DMS79 treated with DMSO at 0.1 percent for 48 hours (cell line): ENCODE measurements at regions not wholly inside any gene's neighbourhood (a gene's known extent, or its start where the extent isn't known, plus 50 kb on each side); places are given as distances from the start of the nearest gene placed in this dataset.
"Not testable (repeated sequence)": the region's sequence is repeated elsewhere in the genome, so short reads cannot be mapped to it uniquely, and the experiment has no call there.

Experiments
- DNase-seq: peaks from one replicate; lab custom pipeline; 2025; lab: John Stamatoyannopoulos, UW

GRCh38 chr12:88756917-88757316 lies 176.6 kb upstream of the KITLG start:
- DNase-seq, result no peak

DNA sequence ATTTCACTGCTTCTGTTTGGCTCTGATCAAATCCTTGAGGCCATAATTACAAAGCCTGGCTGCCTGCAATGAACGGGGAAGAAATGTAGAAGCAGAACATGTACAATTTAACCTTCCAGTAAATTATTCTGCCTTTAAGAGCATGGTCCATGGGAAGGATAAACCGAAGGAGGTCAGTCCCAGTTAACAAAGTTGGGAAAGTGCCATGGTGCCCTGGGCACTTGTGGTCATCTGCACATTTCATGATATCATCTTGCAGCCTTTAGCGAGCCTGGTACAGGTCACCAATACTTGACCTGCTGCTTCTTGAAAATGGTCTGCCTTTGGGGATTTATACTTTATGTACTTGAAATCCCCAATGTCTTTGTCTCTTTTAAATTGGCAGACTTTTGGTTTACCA lies 175.9 kb upstream of the KITLG start:
- DNase-seq, result no peak

- DNase-seq, result no peak
Measured at GRCh38 chr12:88753707-88754106, 173.4 kb upstream of the KITLG start.

- DNase-seq, result no peak
Measured at GRCh38 chr12:88753066-88753465, 172.8 kb upstream of the KITLG start.

DNA sequence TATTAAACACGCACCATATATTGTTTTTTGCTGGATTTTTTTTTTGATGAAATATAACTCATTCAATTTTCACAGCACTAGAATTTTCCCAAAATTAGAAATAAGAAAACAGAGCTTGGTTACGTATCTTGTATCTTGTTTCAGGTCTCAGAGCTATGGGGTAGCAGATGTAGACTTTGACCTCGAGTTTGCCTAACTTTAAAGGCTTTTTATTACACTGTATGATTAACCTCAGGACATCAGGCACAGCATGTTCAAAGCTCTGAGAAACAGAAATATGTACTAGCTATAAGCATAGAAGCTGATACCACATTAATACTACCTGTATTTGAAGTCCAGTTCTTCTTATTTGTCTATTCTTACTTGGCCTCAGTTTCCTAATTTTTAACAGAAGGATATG lies 171.9 kb upstream of the KITLG start:
- DNase-seq, result no peak

DNA sequence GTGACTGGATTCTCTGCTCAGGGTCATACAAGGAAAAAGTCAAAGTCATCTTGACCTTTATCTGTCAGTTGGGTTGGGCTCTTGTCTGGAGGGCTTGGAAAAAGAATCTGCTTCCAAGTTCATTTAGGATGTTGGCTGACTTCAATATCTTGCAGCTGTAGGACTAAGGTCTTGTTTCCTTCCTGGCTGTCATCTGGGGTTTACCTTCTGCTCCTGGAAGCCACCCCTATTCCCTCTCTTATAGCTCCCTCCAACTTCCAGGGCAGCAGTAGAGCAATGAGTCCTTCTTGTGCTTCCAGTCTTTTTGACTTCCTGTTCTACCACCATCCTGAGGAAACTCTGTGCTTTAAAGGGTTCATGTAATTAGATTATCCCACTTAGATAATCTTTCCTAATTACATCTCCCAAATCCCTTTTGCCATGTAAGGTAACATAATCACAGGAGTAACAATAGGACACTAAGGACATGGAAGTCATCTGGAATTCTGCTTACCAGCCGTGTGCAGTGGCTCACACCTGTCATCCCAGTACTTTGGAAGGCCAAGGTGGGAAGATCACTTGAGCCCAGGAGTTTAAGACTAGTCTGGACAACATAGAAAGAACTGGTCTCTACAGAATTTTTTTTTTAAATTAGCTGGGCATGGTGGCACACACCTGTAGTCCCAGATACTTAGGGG lies 170.7 kb upstream of the KITLG start:
- DNase-seq, result no peak

DNA sequence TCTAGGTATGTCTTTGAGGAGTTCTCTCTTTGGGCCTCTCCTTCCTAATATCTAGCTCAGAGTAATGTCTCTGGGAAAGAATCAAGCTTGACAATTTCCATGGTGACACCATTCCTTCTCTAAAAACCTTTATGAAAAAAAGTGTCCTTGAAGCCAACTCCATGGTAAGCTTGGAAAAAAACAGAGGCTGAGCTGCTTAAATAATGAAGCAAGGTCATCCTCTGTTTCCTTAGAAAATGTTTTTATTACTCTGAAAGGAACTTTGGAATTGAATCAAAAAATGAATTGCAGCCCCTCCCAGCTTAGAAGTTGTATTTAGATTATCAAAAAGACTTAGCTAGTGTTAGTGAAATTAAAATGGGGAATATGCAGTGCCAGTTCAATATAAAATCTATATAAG lies 166.1 kb upstream of the KITLG start:
- no peak for DNase-seq

DNA sequence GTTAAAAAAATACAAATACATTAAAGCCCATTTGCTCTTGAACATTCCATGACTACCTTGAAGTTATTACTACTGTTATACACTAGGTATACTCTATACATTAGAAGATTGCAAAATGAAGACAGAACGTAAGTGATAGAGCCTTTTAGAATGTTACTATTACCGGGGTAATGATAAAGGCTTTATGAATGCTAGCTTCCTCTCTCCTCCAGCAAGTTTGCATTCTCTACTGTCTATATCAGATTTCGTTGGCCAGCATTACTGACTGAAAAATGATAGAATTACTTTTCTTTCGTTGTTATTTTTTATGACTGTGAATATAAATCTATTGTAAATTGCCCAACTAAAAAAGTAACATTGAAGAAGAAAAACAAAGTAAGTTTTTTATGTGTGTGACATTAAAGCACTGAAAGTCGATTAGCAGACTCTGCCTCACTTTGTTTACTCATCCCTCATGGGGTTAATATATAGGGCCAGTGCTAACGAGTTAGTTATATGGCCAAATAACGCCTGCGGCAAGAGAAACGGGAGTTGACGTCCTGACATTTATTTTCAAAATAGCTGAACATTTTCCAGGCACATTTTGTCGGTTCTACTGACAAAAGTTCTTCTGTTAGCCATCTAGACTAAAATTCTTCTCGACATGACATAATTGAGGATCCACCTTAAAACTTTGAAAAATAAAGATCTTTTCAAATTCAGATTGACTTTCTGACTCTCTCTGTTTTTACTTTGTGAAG lies 163.8 kb upstream of the KITLG start:
- DNase-seq, result no peak

DNA sequence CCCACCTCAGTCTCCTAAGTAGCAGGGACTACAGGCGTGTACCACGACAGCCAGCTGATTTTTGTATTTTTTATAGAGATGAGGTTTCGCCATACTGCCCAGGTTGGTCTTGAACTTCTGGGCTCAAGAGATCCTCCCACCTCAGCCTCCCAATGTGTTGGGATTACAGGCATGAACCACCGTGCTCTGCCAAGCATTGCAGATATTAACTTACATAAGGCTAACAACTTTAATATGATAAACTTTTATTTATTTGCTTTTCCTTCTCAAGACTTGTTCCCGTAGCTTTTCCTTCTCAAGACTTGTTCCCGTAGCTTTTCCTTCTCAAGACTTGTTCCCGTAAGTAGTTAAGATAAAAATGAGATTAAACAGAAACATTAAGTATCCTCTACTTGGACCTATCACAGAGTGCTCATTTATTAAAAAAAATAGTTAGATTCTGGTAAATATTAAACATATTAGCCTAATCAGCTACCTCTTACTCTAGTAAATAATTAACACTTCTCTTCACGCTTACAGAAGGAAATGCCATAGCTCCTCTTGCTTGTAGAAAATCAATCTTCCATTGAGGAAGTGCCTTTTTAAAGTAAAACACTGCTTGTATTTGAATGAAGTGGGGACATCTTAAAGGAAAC lies 157.7 kb upstream of the KITLG start:
- no peak for DNase-seq

DNA sequence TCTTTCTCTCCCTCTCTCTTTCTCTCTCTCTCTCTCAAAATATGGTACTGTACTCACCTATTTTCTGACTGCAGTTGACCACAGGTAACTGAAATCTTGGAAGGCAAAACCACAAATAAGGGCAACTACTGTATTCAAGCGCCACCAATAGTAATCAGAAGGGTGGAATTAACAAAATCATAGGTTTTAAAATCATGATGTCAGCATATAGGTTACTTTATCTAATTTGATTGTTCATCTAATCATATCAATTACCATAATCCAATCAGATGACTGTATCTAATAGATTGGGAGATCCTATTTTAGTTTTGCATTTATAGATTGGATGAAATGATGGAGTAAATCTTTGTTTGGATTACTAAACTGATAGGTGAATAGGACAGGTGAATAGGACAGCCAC lies 155.8 kb upstream of the KITLG start:
- DNase-seq, result no peak

DNA sequence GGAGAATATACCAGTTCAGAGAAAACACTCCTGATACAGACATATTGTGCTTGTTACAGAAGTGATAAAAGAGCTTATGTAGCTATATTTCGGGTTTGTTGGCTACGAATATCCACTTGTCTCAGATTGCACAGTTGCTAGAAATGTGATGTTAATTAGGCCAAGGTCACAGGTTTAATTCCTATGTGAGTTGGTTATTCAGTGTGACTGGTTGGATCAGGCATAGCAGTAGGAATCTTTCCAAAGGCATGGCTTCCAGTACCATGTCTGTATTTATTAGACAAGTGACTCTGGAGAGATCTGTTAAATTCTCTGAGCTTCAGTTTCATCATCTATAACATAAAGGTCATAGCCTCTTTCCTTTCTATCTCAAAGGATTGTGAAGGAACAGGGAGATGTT lies 152.7 kb upstream of the KITLG start:
- DNase-seq, result no peak

DNA sequence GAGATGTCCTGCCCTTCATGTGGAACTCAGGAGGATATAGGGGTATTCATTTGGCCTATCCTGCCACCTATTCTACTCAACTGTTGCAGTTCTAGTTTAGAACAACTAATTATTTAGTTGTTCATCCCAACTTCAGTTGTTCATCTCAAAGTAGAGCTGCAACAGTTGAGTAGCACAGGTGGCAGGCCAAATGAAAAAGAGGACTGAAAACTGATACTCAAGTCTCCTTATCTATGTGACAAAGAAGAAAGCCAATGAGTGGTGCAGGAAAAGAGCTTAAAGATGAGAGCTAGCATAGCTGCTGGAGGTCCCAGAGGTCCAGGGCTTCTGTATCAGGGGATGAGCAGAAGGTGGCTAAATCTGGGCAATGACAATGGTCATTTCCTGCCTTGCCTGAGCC lies 148.9 kb upstream of the KITLG start:
- DNase-seq, result no peak

GRCh38 chr12:88726806-88727720 lies 146.8 kb upstream of the KITLG start:
- no peak for DNase-seq

DNA sequence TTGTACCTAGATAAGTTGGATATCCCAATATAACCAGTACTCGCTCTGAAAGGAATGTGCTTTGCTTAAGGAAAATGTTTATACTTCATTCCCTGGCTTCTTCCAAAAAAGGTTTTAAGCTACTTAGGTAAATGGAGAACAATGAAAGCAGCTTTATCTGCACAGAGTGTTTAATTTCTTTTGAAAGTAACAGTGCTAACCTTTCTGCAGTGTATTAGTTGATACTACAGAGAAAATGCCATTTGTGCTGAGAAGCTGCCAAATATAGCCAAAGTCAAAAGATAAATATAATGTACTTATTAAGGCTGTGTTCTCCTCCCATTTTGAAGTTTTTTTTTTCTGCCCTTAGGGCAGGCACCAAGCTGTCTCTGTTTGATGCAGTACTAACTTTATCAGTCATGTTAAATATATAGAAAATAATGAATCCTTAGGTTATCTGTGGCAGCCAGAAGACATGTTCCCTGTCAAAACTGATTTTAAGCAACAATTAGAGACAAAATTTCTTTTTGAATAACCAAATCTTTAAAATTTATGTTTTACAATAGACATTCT lies 145.4 kb upstream of the KITLG start:
- DNase-seq, result no peak

DNA sequence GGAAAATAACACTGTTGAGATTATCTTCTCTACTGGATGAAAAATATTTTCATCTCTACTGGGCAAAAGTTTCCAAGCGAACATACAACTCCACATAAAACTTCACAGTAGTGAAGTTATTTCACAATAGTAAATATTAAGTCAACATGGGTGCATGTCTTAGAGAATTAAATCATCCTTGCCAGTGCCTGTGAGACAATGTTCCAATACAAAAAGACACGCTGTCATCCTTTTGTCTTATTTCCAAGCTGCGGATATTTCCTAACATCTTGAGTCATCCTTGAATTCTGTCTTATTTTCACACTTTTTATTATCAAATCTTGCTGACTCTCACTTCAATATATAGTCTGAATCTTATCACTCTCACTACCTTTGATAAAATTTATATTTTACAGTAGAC lies 142.9 kb upstream of the KITLG start:
- DNase-seq, result no peak

GRCh38 chr12:88720785-88721650 lies 140.7 kb upstream of the KITLG start:
- DNase-seq, result no peak

DNA sequence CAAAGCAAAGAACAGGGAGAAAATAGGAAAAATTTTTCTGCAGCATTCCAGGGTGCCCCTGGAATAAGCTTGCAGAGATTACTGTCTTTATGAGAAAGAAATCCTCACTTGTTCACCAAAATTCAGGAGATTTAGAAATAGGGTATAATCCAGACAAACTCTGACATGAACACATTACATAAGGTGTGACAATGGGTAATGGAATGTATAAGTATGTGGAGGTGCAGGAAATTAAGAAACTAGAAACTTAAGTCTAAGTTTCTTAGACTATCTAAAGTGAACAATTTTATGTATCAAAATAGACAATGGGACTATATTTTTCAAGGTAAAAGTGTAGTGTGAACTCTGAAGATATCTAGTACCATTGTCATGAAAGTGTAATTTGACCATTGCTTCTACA lies 140.0 kb upstream of the KITLG start:
- DNase-seq, result no peak

GRCh38 chr12:88717188-88717587 lies 136.9 kb upstream of the KITLG start:
- DNase-seq, result no peak

DNA sequence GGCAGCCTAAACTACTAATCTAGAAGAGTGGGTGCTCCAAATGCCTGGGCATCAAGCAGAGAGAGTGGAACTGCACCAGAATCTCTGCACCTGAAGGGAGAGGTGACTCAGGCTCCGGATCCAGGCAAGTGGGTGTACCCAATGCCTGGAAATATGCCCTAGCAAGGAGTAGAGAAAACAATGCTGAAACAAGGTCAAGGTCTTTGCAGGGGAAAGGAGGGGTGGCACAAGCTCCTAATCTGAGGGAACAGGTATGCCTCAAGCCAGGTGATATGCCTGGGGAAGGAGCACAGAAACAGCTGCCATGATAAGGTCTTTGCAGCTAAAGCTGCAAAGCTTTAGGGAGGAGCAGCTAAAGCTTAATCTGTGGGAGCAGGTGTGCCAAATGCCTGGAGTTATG lies 136.0 kb upstream of the KITLG start:
- no peak for DNase-seq

DNA sequence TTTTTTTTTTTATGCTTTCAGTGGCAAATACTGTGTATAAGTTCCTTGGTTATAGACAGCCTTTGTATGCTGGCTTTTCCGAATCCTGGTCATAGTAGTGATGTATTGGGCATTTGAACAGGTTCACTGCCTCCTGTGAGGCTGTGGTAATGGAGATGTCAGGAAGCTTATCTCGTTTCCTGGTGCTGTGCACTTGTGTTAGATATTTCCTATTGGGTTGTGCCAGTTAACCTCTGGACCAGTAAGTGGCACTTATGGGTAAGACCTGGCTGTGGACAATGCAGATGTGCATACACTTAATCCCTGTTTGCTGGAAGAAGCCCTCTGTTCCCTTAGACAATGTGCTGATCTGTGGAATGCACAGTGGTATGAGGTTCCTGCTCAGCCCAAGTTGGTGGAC lies 135.4 kb upstream of the KITLG start:
- DNase-seq, result no peak

- not testable (repeated sequence) for DNase-seq
Measured at GRCh38 chr12:88714263-88714882, 134.1 kb upstream of the KITLG start.
